CD4-positive, CD25-positive, alpha-beta regulatory T cell (primary cell): ENCODE measurements at regions not wholly inside any gene's neighbourhood (a gene's known extent, or its start where the extent isn't known, plus 50 kb on each side); places are given as distances from the start of the nearest gene placed in this dataset.

ENCODE experiments used
- ATAC-seq, 2 donors: fragments of 150-1000 bp; cut with Tn5 transposase; one replicate each; pipeline ENCODE4 v1.10.0; 2021; ENCODE audit warnings: low read depth in 2 of 2, moderate number of reproducible peaks in 2 of 2, moderate library complexity in 1 of 2
- DNase-seq, 3 donors: peaks; one replicate each; pipeline versions ENCODE4 v3.0.0 to v3.0.0-alpha.2; 2012 to 2022; ENCODE audit warnings: mixed read lengths in 1 of 3
- H3K27ac ChIP-seq: one replicate; pipeline ENCODE4 v1.7.0; 2013; ENCODE audit warnings: mild to moderate bottlenecking, low read length; ENCODE audit not compliant: insufficient read depth, poor library complexity, severe bottlenecking
- H3K27me3 ChIP-seq: one replicate; pipeline ENCODE4 v1.7.0; 2013; ENCODE audit warnings: low read length; ENCODE audit not compliant: control insufficient read depth, insufficient read depth
- H3K36me3 ChIP-seq: one replicate; pipeline ENCODE4 v1.7.0; 2013; ENCODE audit warnings: mild to moderate bottlenecking, low read length, moderate library complexity; ENCODE audit not compliant: control insufficient read depth, insufficient read depth
- H3K4me1 ChIP-seq: 2 replicates; pipeline ENCODE4 v1.7.0; 2013; ENCODE audit warnings: mild to moderate bottlenecking, low read length; ENCODE audit not compliant: insufficient read depth, control insufficient read depth, poor library complexity, severe bottlenecking
- H3K4me3 ChIP-seq: one replicate; pipeline ENCODE4 v1.7.0; 2013; ENCODE audit warnings: low read depth, mild to moderate bottlenecking, low read length, moderate library complexity
- H3K9me3 ChIP-seq, 2 experiments: 1 replicate in 1 of 2; 2 replicates in 1 of 2; pipeline ENCODE4 v1.7.0; 2013; ENCODE audit warnings: low read length in 2 of 2, mild to moderate bottlenecking in 1 of 2, moderate library complexity in 1 of 2; ENCODE audit not compliant: control insufficient read depth in 2 of 2
- H3K27ac Mint-ChIP-seq, 3 donors: one replicate each; pipeline ENCODE4 v1.8.0; 2020 to 2022; ENCODE audit warnings: mild to moderate bottlenecking in 3 of 3, mixed read lengths in 3 of 3, moderate library complexity in 2 of 3
- H3K27me3 Mint-ChIP-seq: one replicate; pipeline ENCODE4 v1.8.0; 2022; ENCODE audit warnings: mild to moderate bottlenecking, mixed read lengths
- H3K36me3 Mint-ChIP-seq: one replicate; pipeline ENCODE4 v1.8.0; 2020; ENCODE audit warnings: mixed read lengths
- H3K4me1 Mint-ChIP-seq, 4 donors: one replicate each; pipeline ENCODE4 v1.8.0; 2020 to 2022; ENCODE audit warnings: mixed read lengths in 4 of 4, mild to moderate bottlenecking in 1 of 4
- H3K4me3 Mint-ChIP-seq, 4 donors: one replicate each; pipeline ENCODE4 v1.8.0; 2020 to 2022; ENCODE audit warnings: mild to moderate bottlenecking in 4 of 4, mixed read lengths in 4 of 4, moderate library complexity in 3 of 4
- H3K9me3 Mint-ChIP-seq, 7 donors: one replicate each; pipeline ENCODE4 v1.8.0; 2020 to 2022; ENCODE audit warnings: mixed read lengths in 7 of 7, mild to moderate bottlenecking in 3 of 7, moderate library complexity in 2 of 7

DNA sequence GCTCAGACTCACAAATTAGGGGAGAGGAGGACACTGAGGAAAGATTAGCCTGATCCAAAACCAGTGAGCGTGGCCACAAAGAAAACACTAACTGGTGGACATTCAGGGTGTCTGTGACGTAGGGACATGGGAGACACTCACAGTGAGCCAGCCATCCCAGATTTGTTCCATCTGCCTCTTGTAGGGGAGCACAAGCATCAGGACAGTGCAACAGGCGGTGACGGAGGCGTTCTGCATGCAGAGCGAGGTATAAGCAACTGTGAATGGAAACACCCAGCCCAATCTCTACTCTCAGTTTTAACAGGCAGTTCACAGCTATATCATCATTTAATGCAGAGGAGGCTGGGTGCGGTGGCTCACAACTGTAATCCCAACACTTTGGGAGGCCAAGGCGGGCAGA lies 52.8 kb upstream of the TOMM7 start:
- H3K36me3 ChIP-seq = no peaks in the 10 kb centered on the region
- no peaks in the 10 kb centered on the region for H3K4me1 Mint-ChIP-seq

GRCh38 chr7:22874904-22875303 lies 52.3 kb upstream of the TOMM7 start:
- H3K4me1 ChIP-seq = no peaks in the 10 kb centered on the region
- Mint-ChIP-seq H3K9me3 (no peaks in the 10 kb centered on the region), H3K27me3 (no peaks in the 10 kb centered on the region), H3K27ac (no peak overlapping the region), H3K4me3 (no peak overlapping the region), H3K36me3 (peaks cover 3% of the 10 kb centered on the region), H3K4me1 (no peaks in the 10 kb centered on the region)
- H3K36me3 ChIP-seq = no peaks in the 10 kb centered on the region
- no peaks in the 10 kb centered on the region for H3K27me3 ChIP-seq
- H3K9me3 ChIP-seq = no peaks in the 10 kb centered on the region
- DNase-seq = no peak
- no peak overlapping the region for H3K27ac ChIP-seq
- no peak overlapping the region for H3K4me3 ChIP-seq
- no peak for ATAC-seq

More for the DNA sequence above, 52.8 kb upstream of the TOMM7 start:
- no peaks in the 10 kb centered on the region for H3K4me1 ChIP-seq
- ATAC-seq = no peak
- Mint-ChIP-seq H3K27me3 (no peaks in the 10 kb centered on the region), H3K9me3 (no peaks in the 10 kb centered on the region), H3K4me3 (no peak overlapping the region), H3K27ac (no peak overlapping the region), H3K36me3 (no peaks in the 10 kb centered on the region)
- H3K9me3 ChIP-seq = no peaks in the 10 kb centered on the region
- H3K27me3 ChIP-seq = no peaks in the 10 kb centered on the region
- H3K4me3 ChIP-seq = no peak overlapping the region
- no peak overlapping the region for H3K27ac ChIP-seq
- no peak for DNase-seq
